Left ventricle myocardium inferior (tissue), 1 donor: ENCODE measurements at regions not wholly inside any gene's neighbourhood (a gene's known extent, or its start where the extent isn't known, plus 50 kb on each side); places are given as distances from the start of the nearest gene placed in this dataset.
A peak's percentile ranks its signal among the peaks of the same experiment; 100 is the strongest.

Source experiments
- DNase-seq: peaks from one replicate; pipeline ENCODE4 v3.0.0-alpha.2; 2020
- H3K27ac ChIP-seq: fragments of 200-600 bp; replicated peaks from 2 replicates; pipeline ENCODE4 v1.8.0; 2021
- H3K27me3 ChIP-seq: fragments of 200-600 bp; 2 replicates; pipeline ENCODE4 v1.8.0; 2021; ENCODE audit warnings: low read depth
- H3K36me3 ChIP-seq: fragments of 200-600 bp; 2 replicates; pipeline ENCODE4 v1.8.0; 2021
- H3K4me1 ChIP-seq: fragments of 200-600 bp; 2 replicates; pipeline ENCODE4 v1.8.0; 2021
- H3K4me3 ChIP-seq: fragments of 200-600 bp; 2 replicates; pipeline ENCODE4 v1.8.0; 2021; ENCODE audit warnings: mild to moderate bottlenecking, moderate library complexity
- H3K9me3 ChIP-seq: fragments of 200-600 bp; replicated peaks from 2 replicates; pipeline ENCODE4 v1.8.0; 2021
- CTCF ChIP-seq: fragments of 200-600 bp; IDR thresholded peaks from 2 replicates; pipeline ENCODE4 v1.8.0; 2021; ENCODE audit warnings: antibody characterized with exemption, mild to moderate bottlenecking, borderline replicate concordance
- intact Hi-C: fragments of 100-400 bp; cut with micrococcal nuclease; formaldehyde crosslinking; loops from one replicate; pipeline ENCODE4 v1.11.0; 2022
- donor health status: DM: no; HTN: yes; CAD: no; lungs with severe emphysema.

- TF ChIP-seq CTCF: no peak
- Histone ChIP-seq H3K27me3 (no peaks in the 10 kb centered on the region), H3K4me3 (no peak overlapping the region), H3K9me3 (peaks cover 4% of the 10 kb centered on the region), H3K27ac (no peak overlapping the region), H3K4me1 (peaks cover 40% of the 10 kb centered on the region), H3K36me3 (no peaks in the 10 kb centered on the region)
- intact Hi-C loops: no loop called here
- DNase-seq: no peak
Observed at GRCh38 chr5:168041583-168041982, 249.9 kb upstream of the WWC1 start.

- TF ChIP-seq CTCF: no peak
- intact Hi-C loops: no loop called here
- peaks cover 49% of the 10 kb centered on the region for H3K4me1 ChIP-seq
- no peaks in the 10 kb centered on the region for H3K27me3 ChIP-seq
- H3K36me3 ChIP-seq: no peaks in the 10 kb centered on the region
- no peak overlapping the region for H3K27ac ChIP-seq
- DNase-seq: no peak
- peaks cover 4% of the 10 kb centered on the region for H3K9me3 ChIP-seq
- no peak overlapping the region for H3K4me3 ChIP-seq
Observed at GRCh38 chr5:168042284-168043068, 249.0 kb upstream of the WWC1 start.

GRCh38 chr5:168046163-168046562 is 245.3 kb upstream of the WWC1 start:
- H3K4me1 ChIP-seq: peaks cover 56% of the 10 kb centered on the region
- no peak overlapping the region for H3K4me3 ChIP-seq
- intact Hi-C loops: no loop called here
- no peaks in the 10 kb centered on the region for H3K27me3 ChIP-seq
- peak overlapping the region; percentile 60 for H3K27ac ChIP-seq
- no peak for DNase-seq
- H3K9me3 ChIP-seq: peaks cover 4% of the 10 kb centered on the region
- peaks cover 21% of the 10 kb centered on the region for H3K36me3 ChIP-seq
- no peak for TF ChIP-seq CTCF

GRCh38 chr5:168047043-168047668 is 244.3 kb upstream of the WWC1 start:
- Histone ChIP-seq H3K4me1 (peaks cover 56% of the 10 kb centered on the region), H3K27ac (peak overlapping the region; percentile 60), H3K27me3 (no peaks in the 10 kb centered on the region), H3K36me3 (peaks cover 21% of the 10 kb centered on the region), H3K9me3 (peaks cover 4% of the 10 kb centered on the region), H3K4me3 (no peak overlapping the region)
- intact Hi-C loops: no loop called here
- DNase-seq: no peak
- TF ChIP-seq CTCF: peak; percentile 49

GRCh38 chr5:168047669-168048111 is 243.8 kb upstream of the WWC1 start:
- TF ChIP-seq CTCF: no peak
- H3K27me3 ChIP-seq: no peaks in the 10 kb centered on the region
- peak overlapping the region; percentile 60 for H3K27ac ChIP-seq
- no peak overlapping the region for H3K4me3 ChIP-seq
- intact Hi-C loops: no loop called here
- peaks cover 21% of the 10 kb centered on the region for H3K36me3 ChIP-seq
- peaks cover 4% of the 10 kb centered on the region for H3K9me3 ChIP-seq
- peak; percentile 73 for DNase-seq
- H3K4me1 ChIP-seq: peaks cover 56% of the 10 kb centered on the region
